SK-N-SH treated with all-trans-retinoic acid at 6 μM for 48 hours (cell line): ENCODE measurements at regions not wholly inside any gene's neighbourhood (a gene's known extent, or its start where the extent isn't known, plus 50 kb on each side); places are given as distances from the start of the nearest gene placed in this dataset.

ENCODE experiments used
- ATAC-seq: fragments of 200-7000 bp; cut with Tn5 transposase; 3 replicates; pipeline ENCODE4 v1.9.1; 2020; ENCODE audit warnings: mild to moderate bottlenecking, moderate library complexity
- BACH2 ChIP-seq: fragments of 250-450 bp; sonication (Bioruptor Pico); IDR thresholded peaks from 2 replicates; pipeline ENCODE4 v1.9.0; 2021; ENCODE audit warnings: mild to moderate bottlenecking, borderline replicate concordance
- CREB5 ChIP-seq: fragments of 250-450 bp; sonication (Bioruptor Pico); IDR thresholded peaks from 2 replicates; pipeline ENCODE4 v1.5.1; 2020; ENCODE audit warnings: low read depth, mild to moderate bottlenecking, moderate library complexity
- CSDC2 ChIP-seq: fragments of 250-450 bp; sonication (Bioruptor Pico); IDR thresholded peaks from 2 replicates; pipeline ENCODE4 v1.5.0; 2020; ENCODE audit warnings: mild to moderate bottlenecking, moderate library complexity
- CSRNP3 ChIP-seq: fragments of 250-450 bp; sonication (Bioruptor Pico); IDR thresholded peaks from 2 replicates; pipeline ENCODE4 v1.5.1; 2021; ENCODE audit warnings: mild to moderate bottlenecking, moderate library complexity
- ESRRG ChIP-seq: fragments of 250-450 bp; sonication (Bioruptor Pico); IDR thresholded peaks from 2 replicates; pipeline ENCODE4 v1.6.1; 2021; ENCODE audit warnings: mild to moderate bottlenecking
- GLIS3 ChIP-seq: fragments of 250-450 bp; sonication (Bioruptor Pico); IDR thresholded peaks from 2 replicates; pipeline ENCODE4 v1.5.0; 2020; ENCODE audit warnings: mild to moderate bottlenecking, moderate library complexity
- ISL1 ChIP-seq: fragments of 250-450 bp; sonication (Bioruptor Pico); IDR thresholded peaks from 2 replicates; pipeline ENCODE4 v2.1.2; 2022; ENCODE audit warnings: mild to moderate bottlenecking, moderate library complexity
- PATZ1 ChIP-seq: fragments of 250-450 bp; sonication (Bioruptor Pico); IDR thresholded peaks from 2 replicates; pipeline ENCODE4 v1.8.0; 2020; ENCODE audit warnings: mild to moderate bottlenecking, moderate library complexity, borderline replicate concordance
- PPARA ChIP-seq: fragments of 250-450 bp; sonication (Bioruptor Pico); IDR thresholded peaks from 2 replicates; pipeline ENCODE4 v1.5.0; 2020; ENCODE audit warnings: mild to moderate bottlenecking, borderline replicate concordance
- RARB ChIP-seq: fragments of 250-450 bp; sonication (Bioruptor Pico); IDR thresholded peaks from 2 replicates; pipeline ENCODE4 v1.8.0; 2021; ENCODE audit warnings: mild to moderate bottlenecking, moderate library complexity
- SNAI2 ChIP-seq: fragments of 250-450 bp; sonication (Bioruptor Pico); IDR thresholded peaks from 2 replicates; pipeline ENCODE4 v1.5.0; 2020; ENCODE audit warnings: mild to moderate bottlenecking, moderate library complexity
- TCF4 ChIP-seq: fragments of 250-450 bp; sonication (Bioruptor Pico); IDR thresholded peaks from 2 replicates; pipeline ENCODE4 v1.8.0; 2021; ENCODE audit warnings: mild to moderate bottlenecking, moderate library complexity, borderline replicate concordance
- TOX ChIP-seq: fragments of 250-450 bp; sonication (Bioruptor Pico); IDR thresholded peaks from 2 replicates; pipeline ENCODE4 v1.8.0; 2021; ENCODE audit warnings: mild to moderate bottlenecking, moderate library complexity, borderline replicate concordance
- TSHZ2 ChIP-seq: fragments of 250-450 bp; sonication (Bioruptor Pico); IDR thresholded peaks from 2 replicates; pipeline ENCODE4 v1.5.0; 2020; ENCODE audit warnings: mild to moderate bottlenecking, moderate library complexity
- ZC3H10 ChIP-seq: fragments of 250-450 bp; sonication (Bioruptor Pico); IDR thresholded peaks from 2 replicates; pipeline ENCODE4 v1.5.1; 2021; ENCODE audit warnings: mild to moderate bottlenecking, moderate library complexity
- ZFP3 ChIP-seq: fragments of 250-450 bp; sonication (Bioruptor Pico); IDR thresholded peaks from 2 replicates; pipeline ENCODE4 v1.5.0; 2020; ENCODE audit warnings: mild to moderate bottlenecking, moderate library complexity
- ZFP30 ChIP-seq: fragments of 450-650 bp; formaldehyde crosslinking; IDR thresholded peaks from 2 replicates; pipeline ENCODE4 v1.5.0; 2022; ENCODE audit warnings: mild to moderate bottlenecking, moderate library complexity
- ZNF565 ChIP-seq: fragments of 450-650 bp; formaldehyde crosslinking; conservative IDR thresholded peaks from 2 replicates; pipeline ENCODE4 v1.5.0; 2020; ENCODE audit warnings: low read depth, mild to moderate bottlenecking, moderate library complexity
- ZNF70 ChIP-seq: fragments of 450-650 bp; formaldehyde crosslinking; IDR thresholded peaks from 2 replicates; pipeline ENCODE4 v1.5.0; 2020; ENCODE audit warnings: mild to moderate bottlenecking, moderate library complexity
- ZNF8 ChIP-seq: fragments of 450-650 bp; formaldehyde crosslinking; IDR thresholded peaks from 2 replicates; pipeline ENCODE4 v1.5.0; 2020; ENCODE audit warnings: mild to moderate bottlenecking, moderate library complexity

GRCh38 chr3:150067561-150067960, 96.9 kb upstream of the PFN2 start (continued):
- no peak for TF ChIP-seq CSRNP3 (CRISPR knock-in tag)
- TF ChIP-seq RARB (CRISPR knock-in tag), result no peak
- no peak for TF ChIP-seq BACH2 (CRISPR knock-in tag)
- TF ChIP-seq ISL1 (CRISPR knock-in tag), result no peak
- TF ChIP-seq ZNF565 (CRISPR knock-in tag), result no peak
- TF ChIP-seq GLIS3 (CRISPR knock-in tag), result no peak
- no peak for TF ChIP-seq ZNF70
- TF ChIP-seq ZNF8 (CRISPR knock-in tag), result no peak
- TF ChIP-seq ZFP3 (CRISPR knock-in tag), result no peak
- TF ChIP-seq, all 23 proteins: peak for 0

- no peak for TF ChIP-seq SNAI2 (CRISPR knock-in tag)
- TF ChIP-seq, all 23 proteins: peak for 0
- no peak for ATAC-seq
Measured at GRCh38 chr3:150064971-150065370, 94.3 kb upstream of the PFN2 start.

GRCh38 chr3:150063237-150063636, 92.5 kb upstream of the PFN2 start:
- ATAC-seq, result no peak
- no peak for TF ChIP-seq ESRRG (CRISPR knock-in tag)
- no peak for TF ChIP-seq ZNF70

- ATAC-seq, result peak; percentile 87
- TF ChIP-seq CSDC2 (CRISPR knock-in tag) (no peak), PPARA (CRISPR knock-in tag) (no peak), ISL1 (CRISPR knock-in tag) (no peak), TOX (CRISPR knock-in tag) (no peak), TCF4 (no peak), PATZ1 (no peak), GLIS3 (CRISPR knock-in tag) (no peak), ZFP30 (CRISPR knock-in tag) (no peak), TSHZ2 (CRISPR knock-in tag) (no peak), ZC3H10 (CRISPR knock-in tag) (no peak), CREB5 (no peak), RARB (CRISPR knock-in tag) (no peak)
Measured at GRCh38 chr3:150062492-150062891, 91.8 kb upstream of the PFN2 start.

GRCh38 chr3:150061288-150062024, 90.8 kb upstream of the PFN2 start:
- ATAC-seq, result peak; percentile 27
- no peak for TF ChIP-seq PATZ1
- TF ChIP-seq GLIS3 (CRISPR knock-in tag), result no peak
- TF ChIP-seq ISL1 (CRISPR knock-in tag), result no peak
- TF ChIP-seq ZC3H10 (CRISPR knock-in tag), result no peak
- no peak for TF ChIP-seq RARB (CRISPR knock-in tag)
- no peak for TF ChIP-seq TSHZ2 (CRISPR knock-in tag)
- no peak for TF ChIP-seq ESRRG (CRISPR knock-in tag)
- TF ChIP-seq ZNF565 (CRISPR knock-in tag), result no peak
- no peak for TF ChIP-seq CREB5
